Large intestine (tissue), 3 donors: ENCODE measurements at regions not wholly inside any gene's neighbourhood (a gene's known extent, or its start where the extent isn't known, plus 50 kb on each side); places are given as distances from the start of the nearest gene placed in this dataset.
A peak's percentile ranks its signal among the peaks of the same experiment; 100 is the strongest.

ENCODE experiments used
- DNase-seq, 2 donors: peaks; one replicate each; pipeline versions ENCODE4 v3.0.0 to v3.0.0-alpha.2; 2013
- H3K27ac ChIP-seq: one replicate; pipeline ENCODE4 v1.5.1; 2013; ENCODE audit warnings: low read length
- H3K27me3 ChIP-seq: 2 replicates; pipeline ENCODE4 v1.6.1; 2013; ENCODE audit warnings: low read length; ENCODE audit not compliant: control insufficient read depth, insufficient read depth
- H3K36me3 ChIP-seq: 2 replicates; pipeline ENCODE4 v1.6.1; 2013; ENCODE audit warnings: low read length; ENCODE audit not compliant: control insufficient read depth, insufficient read depth
- H3K4me1 ChIP-seq: one replicate; pipeline ENCODE4 v1.6.1; 2013; ENCODE audit warnings: low read length; ENCODE audit not compliant: control insufficient read depth, insufficient read depth
- H3K4me3 ChIP-seq: one replicate; pipeline ENCODE4 v1.5.1; 2013; ENCODE audit warnings: low read length
- H3K9me3 ChIP-seq: one replicate; pipeline ENCODE4 v1.6.1; 2013; ENCODE audit warnings: mild to moderate bottlenecking, low read depth, low read length, moderate library complexity; ENCODE audit not compliant: control insufficient read depth
- WGBS: methylation state at CpG from one replicate; pipeline ENCODE4 v1.1.5; 2013; ENCODE audit warnings: low lambda C conversion rate; ENCODE audit not compliant: insufficient coverage; 5-methylcytosine and 5-hydroxymethylcytosine counted together

- Histone ChIP-seq H3K36me3 (no peaks in the 10 kb centered on the region), H3K9me3 (no peaks in the 10 kb centered on the region), H3K4me3 (no peak overlapping the region), H3K27me3 (no peaks in the 10 kb centered on the region), H3K27ac (no peak overlapping the region), H3K4me1 (no peaks in the 10 kb centered on the region)
- DNase-seq = no peak
- WGBS = no CpG with 5 or more reads among the region's 4 CpGs
Observed at GRCh38 chr16:87239545-87239944, 77.6 kb downstream of the C16orf95 start.

GRCh38 chr16:87240211-87241136 is 76.7 kb downstream of the C16orf95 start:
- H3K27ac ChIP-seq = no peak overlapping the region

DNA sequence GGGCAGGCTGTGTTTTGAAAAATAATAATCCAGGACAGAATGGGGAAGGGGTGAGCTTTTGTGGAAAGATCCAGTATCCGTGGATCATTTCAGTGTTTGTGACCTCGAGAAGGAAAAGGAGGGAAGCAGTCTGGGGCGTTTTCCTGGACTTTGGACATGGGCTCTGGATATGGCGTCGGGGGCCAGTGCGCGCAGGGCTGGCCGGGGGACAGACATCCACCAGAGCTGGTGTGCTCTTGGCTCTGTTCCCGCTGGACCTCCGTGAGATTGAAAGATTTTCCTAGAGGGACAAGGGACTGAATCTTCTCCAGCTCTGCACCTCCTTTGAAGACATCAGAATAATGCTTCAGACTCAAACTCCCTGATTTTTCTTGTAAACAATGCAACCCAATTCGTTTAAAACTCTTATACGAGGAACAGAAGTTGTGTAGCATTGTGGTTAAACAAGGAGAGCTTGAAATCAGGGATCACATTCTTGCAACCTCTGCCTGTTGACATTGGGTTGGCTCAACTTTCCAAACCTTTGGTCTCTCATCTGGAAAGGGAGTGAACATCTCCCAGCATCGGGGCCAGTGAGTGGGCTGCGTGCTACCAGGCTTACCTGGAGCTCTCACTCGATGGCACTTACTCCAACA is 75.9 kb downstream of the C16orf95 start:
- Histone ChIP-seq H3K4me3 (no peak overlapping the region), H3K27ac (no peak overlapping the region), H3K27me3 (peaks cover 2% of the 10 kb centered on the region), H3K9me3 (no peaks in the 10 kb centered on the region), H3K4me1 (no peaks in the 10 kb centered on the region), H3K36me3 (no peaks in the 10 kb centered on the region)
- no CpG with 5 or more reads among the region's 15 CpGs for WGBS
- DNase-seq = peak in 1 of 2 donors; percentile 14

More at GRCh38 chr16:87240211-87241136, 76.7 kb downstream of the C16orf95 start:
- Histone ChIP-seq H3K4me1 (no peaks in the 10 kb centered on the region), H3K36me3 (no peaks in the 10 kb centered on the region), H3K9me3 (no peaks in the 10 kb centered on the region), H3K4me3 (no peak overlapping the region), H3K27me3 (peaks cover 2% of the 10 kb centered on the region)
- DNase-seq = no peak
- 60% methylated on average over 2 of the region's 14 CpGs for WGBS

GRCh38 chr16:87243478-87243877 is 73.7 kb downstream of the C16orf95 start:
- no peaks in the 10 kb centered on the region for H3K4me1 ChIP-seq
- H3K9me3 ChIP-seq = no peaks in the 10 kb centered on the region
- no peak overlapping the region for H3K27ac ChIP-seq
- 61% methylated on average over 2 of the region's 7 CpGs for WGBS
- no peaks in the 10 kb centered on the region for H3K36me3 ChIP-seq
- H3K4me3 ChIP-seq = no peak overlapping the region
- H3K27me3 ChIP-seq = peaks cover 2% of the 10 kb centered on the region
- DNase-seq = no peak

GRCh38 chr16:87244636-87245197 is 72.5 kb downstream of the C16orf95 start:
- Histone ChIP-seq H3K4me3 (no peak overlapping the region), H3K4me1 (no peaks in the 10 kb centered on the region), H3K36me3 (no peaks in the 10 kb centered on the region), H3K9me3 (no peaks in the 10 kb centered on the region), H3K27ac (no peak overlapping the region), H3K27me3 (peaks cover 2% of the 10 kb centered on the region)
- WGBS = no CpG with 5 or more reads among the region's 7 CpGs
- no peak for DNase-seq

GRCh38 chr16:87245511-87245910 is 71.7 kb downstream of the C16orf95 start:
- H3K9me3 ChIP-seq = no peaks in the 10 kb centered on the region
- H3K27me3 ChIP-seq = peaks cover 2% of the 10 kb centered on the region
- H3K4me1 ChIP-seq = no peaks in the 10 kb centered on the region
- no peak overlapping the region for H3K27ac ChIP-seq
- no CpG with 5 or more reads among the region's 13 CpGs for WGBS
- no peak for DNase-seq
- no peak overlapping the region for H3K4me3 ChIP-seq
- no peaks in the 10 kb centered on the region for H3K36me3 ChIP-seq

GRCh38 chr16:87246269-87247065 is 70.7 kb downstream of the C16orf95 start:
- Histone ChIP-seq H3K9me3 (no peaks in the 10 kb centered on the region), H3K4me1 (no peaks in the 10 kb centered on the region), H3K27ac (no peak overlapping the region), H3K27me3 (peaks cover 2% of the 10 kb centered on the region), H3K36me3 (no peaks in the 10 kb centered on the region), H3K4me3 (no peak overlapping the region)
- DNase-seq = no peak
- WGBS = 50% methylated on average over 1 of the region's 14 CpGs

- WGBS = 90% methylated on average over 2 of the region's 3 CpGs
- no peak for DNase-seq
- no peaks in the 10 kb centered on the region for H3K4me1 ChIP-seq
- H3K9me3 ChIP-seq = no peaks in the 10 kb centered on the region
- peaks cover 2% of the 10 kb centered on the region for H3K27me3 ChIP-seq
- no peaks in the 10 kb centered on the region for H3K36me3 ChIP-seq
- H3K27ac ChIP-seq = no peak overlapping the region
- no peak overlapping the region for H3K4me3 ChIP-seq
Observed at GRCh38 chr16:87248714-87249113, 68.5 kb downstream of the C16orf95 start.

GRCh38 chr16:87249425-87249824 is 67.8 kb downstream of the C16orf95 start:
- DNase-seq = no peak
- H3K36me3 ChIP-seq = no peaks in the 10 kb centered on the region
- peaks cover 2% of the 10 kb centered on the region for H3K27me3 ChIP-seq
- no peaks in the 10 kb centered on the region for H3K4me1 ChIP-seq
- no peaks in the 10 kb centered on the region for H3K9me3 ChIP-seq
- no peak overlapping the region for H3K4me3 ChIP-seq
- H3K27ac ChIP-seq = no peak overlapping the region
- no CpG with 5 or more reads among the region's 10 CpGs for WGBS

DNA sequence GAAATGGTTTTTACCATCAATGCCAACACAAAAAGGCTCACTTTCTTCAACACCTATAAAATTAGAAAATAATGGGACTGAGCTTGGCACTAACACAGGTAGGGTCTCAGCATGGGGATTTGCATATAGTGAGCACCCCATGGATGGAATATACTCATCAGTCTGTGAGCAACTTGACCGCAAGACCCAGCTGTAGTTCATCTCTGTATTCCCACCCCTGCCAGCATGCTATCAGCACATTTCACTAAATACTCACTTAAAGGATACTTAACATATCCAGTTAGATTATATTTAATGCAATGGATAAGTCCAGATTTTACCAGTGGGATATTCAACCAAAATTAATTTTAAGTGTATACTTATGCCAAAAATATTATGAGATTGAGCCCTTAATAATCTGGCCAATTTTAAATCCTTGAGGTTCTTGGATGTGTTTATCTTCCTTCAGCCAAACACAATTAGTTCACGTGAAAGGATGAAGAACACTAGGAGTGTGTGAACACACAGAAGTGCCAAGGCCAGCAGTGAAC is 66.7 kb downstream of the C16orf95 start:
- no CpG with 5 or more reads among the region's 2 CpGs for WGBS
- no peak for DNase-seq
- H3K4me1 ChIP-seq = no peaks in the 10 kb centered on the region
- H3K27me3 ChIP-seq = no peaks in the 10 kb centered on the region
- H3K27ac ChIP-seq = no peak overlapping the region
- H3K9me3 ChIP-seq = no peaks in the 10 kb centered on the region
- no peaks in the 10 kb centered on the region for H3K36me3 ChIP-seq
- no peak overlapping the region for H3K4me3 ChIP-seq
